OCI-LY3 (cell line): ENCODE measurements at regions not wholly inside any gene's neighbourhood (a gene's known extent, or its start where the extent isn't known, plus 50 kb on each side); places are given as distances from the start of the nearest gene placed in this dataset.

Experiments used
- EZH2phosphoT487 ChIP-seq: fragments of 200-600 bp; shearing (Covaris generic); IDR thresholded peaks from 2 replicates; pipeline ENCODE4 v1.6.1; 2018; ENCODE audit warnings: antibody characterized with exemption, mixed run types, low read depth
- TF ChIP-seq, protein P1 (sequence below): fragments of 200-600, 300-600 bp; sonication (generic); IDR thresholded peaks from 2 replicates; pipeline ENCODE4 v1.5.1; 2014; ENCODE audit warnings: antibody characterized with exemption, low read length, low read depth

GRCh38 chr17:79218825-79219200 lies 144.2 kb downstream of the ENGASE start:
- TF ChIP-seq, protein P1, sequence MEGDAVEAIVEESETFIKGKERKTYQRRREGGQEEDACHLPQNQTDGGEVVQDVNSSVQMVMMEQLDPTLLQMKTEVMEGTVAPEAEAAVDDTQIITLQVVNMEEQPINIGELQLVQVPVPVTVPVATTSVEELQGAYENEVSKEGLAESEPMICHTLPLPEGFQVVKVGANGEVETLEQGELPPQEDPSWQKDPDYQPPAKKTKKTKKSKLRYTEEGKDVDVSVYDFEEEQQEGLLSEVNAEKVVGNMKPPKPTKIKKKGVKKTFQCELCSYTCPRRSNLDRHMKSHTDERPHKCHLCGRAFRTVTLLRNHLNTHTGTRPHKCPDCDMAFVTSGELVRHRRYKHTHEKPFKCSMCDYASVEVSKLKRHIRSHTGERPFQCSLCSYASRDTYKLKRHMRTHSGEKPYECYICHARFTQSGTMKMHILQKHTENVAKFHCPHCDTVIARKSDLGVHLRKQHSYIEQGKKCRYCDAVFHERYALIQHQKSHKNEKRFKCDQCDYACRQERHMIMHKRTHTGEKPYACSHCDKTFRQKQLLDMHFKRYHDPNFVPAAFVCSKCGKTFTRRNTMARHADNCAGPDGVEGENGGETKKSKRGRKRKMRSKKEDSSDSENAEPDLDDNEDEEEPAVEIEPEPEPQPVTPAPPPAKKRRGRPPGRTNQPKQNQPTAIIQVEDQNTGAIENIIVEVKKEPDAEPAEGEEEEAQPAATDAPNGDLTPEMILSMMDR: no peak
- TF ChIP-seq EZH2phosphoT487: no peak
